HepG2 (cell line): ENCODE measurements at regions not wholly inside any gene's neighbourhood (a gene's known extent, or its start where the extent isn't known, plus 50 kb on each side); places are given as distances from the start of the nearest gene placed in this dataset.

Experiments
- ATF3 ChIP-seq: sonication (generic); formaldehyde crosslinking; IDR thresholded peaks from 2 replicates; pipeline ENCODE4 v1.4.0; 2020; ENCODE audit warnings: missing genetic modification reagents
- CSRNP1 ChIP-seq: sonication (generic); formaldehyde crosslinking; IDR thresholded peaks from 2 replicates; pipeline ENCODE4 v1.8.1; 2023; ENCODE audit warnings: mild to moderate bottlenecking, missing genetic modification reagents
- FIP1L1 ChIP-seq: fragments of 200-400 bp; formaldehyde crosslinking; IDR thresholded peaks from 2 replicates; pipeline ENCODE4 v1.6.1; 2018; ENCODE audit warnings: low read depth, mild to moderate bottlenecking, low read length, moderate library complexity, borderline replicate concordance; ENCODE audit not compliant: insufficient read depth
- FOXA3 ChIP-seq: IDR thresholded peaks from 2 replicates; pipeline ENCODE4 v1.6.1; 2016; ENCODE audit warnings: missing genetic modification reagents, missing compliant biosample characterization
- NR1H2 ChIP-seq: sonication (generic); formaldehyde crosslinking; IDR thresholded peaks from 2 replicates; pipeline ENCODE4 v1.8.1; 2022; ENCODE audit warnings: low read depth, missing genetic modification reagents, borderline replicate concordance
- RFX5 ChIP-seq: IDR thresholded peaks from 2 replicates; pipeline ENCODE4 v1.6.1; 2011; ENCODE audit warnings: low read depth, low read length, improper control_type of control experiment
- SP2 ChIP-seq: sonication (generic); formaldehyde crosslinking; IDR thresholded peaks from 2 replicates; pipeline ENCODE4 v1.5.1; 2020; ENCODE audit warnings: mild to moderate bottlenecking, missing genetic modification reagents
- SYNCRIP ChIP-seq: fragments of 200-400 bp; formaldehyde crosslinking; IDR thresholded peaks from 2 replicates; pipeline ENCODE4 v1.6.1; 2018; ENCODE audit warnings: mild to moderate bottlenecking, low read depth, low read length; ENCODE audit not compliant: insufficient read depth
- ZBTB21 ChIP-seq: sonication (generic); formaldehyde crosslinking; IDR thresholded peaks from 2 replicates; pipeline ENCODE4 v1.4.0; 2020; ENCODE audit warnings: missing genetic modification reagents
- TF ChIP-seq, protein P1 (sequence below): sonication (generic); formaldehyde crosslinking; IDR thresholded peaks from 2 replicates; pipeline ENCODE4 v1.5.0; 2020; ENCODE audit warnings: mild to moderate bottlenecking, missing genetic modification reagents, moderate library complexity
- TF ChIP-seq, protein P2 (sequence below): IDR thresholded peaks from 2 replicates; pipeline ENCODE4 v1.6.1; 2012; ENCODE audit warnings: inconsistent platforms

GRCh38 chr2:62407401-62407800 is 98.6 kb downstream of the TMEM17 start:
- TF ChIP-seq NR1H2 (no peak), ATF3 (CRISPR knock-in tag) (no peak), FIP1L1 (no peak), SP2 (CRISPR knock-in tag) (no peak), FOXA3 (CRISPR knock-in tag) (no peak), SYNCRIP (no peak), CSRNP1 (CRISPR knock-in tag) (no peak), ZBTB21 (CRISPR knock-in tag) (no peak), RFX5 (no peak)
- TF ChIP-seq, protein P1, sequence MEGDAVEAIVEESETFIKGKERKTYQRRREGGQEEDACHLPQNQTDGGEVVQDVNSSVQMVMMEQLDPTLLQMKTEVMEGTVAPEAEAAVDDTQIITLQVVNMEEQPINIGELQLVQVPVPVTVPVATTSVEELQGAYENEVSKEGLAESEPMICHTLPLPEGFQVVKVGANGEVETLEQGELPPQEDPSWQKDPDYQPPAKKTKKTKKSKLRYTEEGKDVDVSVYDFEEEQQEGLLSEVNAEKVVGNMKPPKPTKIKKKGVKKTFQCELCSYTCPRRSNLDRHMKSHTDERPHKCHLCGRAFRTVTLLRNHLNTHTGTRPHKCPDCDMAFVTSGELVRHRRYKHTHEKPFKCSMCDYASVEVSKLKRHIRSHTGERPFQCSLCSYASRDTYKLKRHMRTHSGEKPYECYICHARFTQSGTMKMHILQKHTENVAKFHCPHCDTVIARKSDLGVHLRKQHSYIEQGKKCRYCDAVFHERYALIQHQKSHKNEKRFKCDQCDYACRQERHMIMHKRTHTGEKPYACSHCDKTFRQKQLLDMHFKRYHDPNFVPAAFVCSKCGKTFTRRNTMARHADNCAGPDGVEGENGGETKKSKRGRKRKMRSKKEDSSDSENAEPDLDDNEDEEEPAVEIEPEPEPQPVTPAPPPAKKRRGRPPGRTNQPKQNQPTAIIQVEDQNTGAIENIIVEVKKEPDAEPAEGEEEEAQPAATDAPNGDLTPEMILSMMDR (CRISPR knock-in tag) = no peak
- TF ChIP-seq, protein P2, sequence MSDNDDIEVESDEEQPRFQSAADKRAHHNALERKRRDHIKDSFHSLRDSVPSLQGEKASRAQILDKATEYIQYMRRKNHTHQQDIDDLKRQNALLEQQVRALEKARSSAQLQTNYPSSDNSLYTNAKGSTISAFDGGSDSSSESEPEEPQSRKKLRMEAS = no peak
